ENCODE measurements at regions not wholly inside any gene's neighbourhood (a gene's known extent, or its start where the extent isn't known, plus 50 kb on each side); places are given as distances from the start of the nearest gene placed in this dataset.

GRCh38 chr2:226524381-226524843, 275.2 kb downstream of the IRS1 start:
- Histone ChIP-seq H3K36me3 (no peaks in the 10 kb centered on the region), H3K4me1 (replicated peaks) (no peaks in the 10 kb centered on the region), H3K4me3 (no peak overlapping the region), H3K9me3 (no peaks in the 10 kb centered on the region), H3K27ac (no peak overlapping the region), H3K27me3 (replicated peaks; ENCODE audit: insufficient read depth) (no peaks in the 10 kb centered on the region)
- intact Hi-C loops (cut with DNase I): no loop called here
- no peak for DNase-seq (ENCODE audit: low spot score)
- no peak for TF ChIP-seq POLR2A (IDR thresholded peaks at IDR 0.05)
- peak; percentile 5 for TF ChIP-seq POLR2AphosphoS5 (IDR thresholded peaks at IDR 0.05)
- WGBS: 89% methylated on average over 2 of the region's 2 CpGs

GRCh38 chr2:226520723-226521122, 278.9 kb downstream of the IRS1 start:
- TF ChIP-seq POLR2A (IDR thresholded peaks at IDR 0.05): no peak
- TF ChIP-seq POLR2AphosphoS5 (IDR thresholded peaks at IDR 0.05): no peak
- TF ChIP-seq CTCF (IDR thresholded peaks at IDR 0.05): no peak
- 91% methylated on average over 2 of the region's 2 CpGs for whole genome bisulfite sequencing
- no peaks in the 10 kb centered on the region for H3K4me1 ChIP-seq (replicated peaks)
- intact Hi-C loops (cut with DNase I): no loop called here
- no peaks in the 10 kb centered on the region for H3K36me3 ChIP-seq
- DNase-seq (ENCODE audit: low spot score): no peak
- H3K9me3 ChIP-seq: no peaks in the 10 kb centered on the region
- H3K27me3 ChIP-seq (replicated peaks; ENCODE audit: insufficient read depth): no peaks in the 10 kb centered on the region
- H3K27ac ChIP-seq: no peak overlapping the region
- no peak overlapping the region for H3K4me3 ChIP-seq

- no peaks in the 10 kb centered on the region for H3K27me3 ChIP-seq (replicated peaks; ENCODE audit: insufficient read depth)
- TF ChIP-seq POLR2A (IDR thresholded peaks at IDR 0.05) (no peak), CTCF (IDR thresholded peaks at IDR 0.05) (no peak), POLR2AphosphoS5 (IDR thresholded peaks at IDR 0.05) (no peak)
- H3K27ac ChIP-seq: no peak overlapping the region
- no peaks in the 10 kb centered on the region for H3K9me3 ChIP-seq
- no peak overlapping the region for H3K4me3 ChIP-seq
- no peak for DNase-seq (ENCODE audit: low spot score)
- H3K4me1 ChIP-seq (replicated peaks): no peaks in the 10 kb centered on the region
- no peaks in the 10 kb centered on the region for H3K36me3 ChIP-seq
- 74% methylated on average over 4 of the region's 4 CpGs for WGBS
- intact Hi-C loops (cut with DNase I): no loop called here
Measured at GRCh38 chr2:226515344-226516055, 284.1 kb downstream of the IRS1 start.

GRCh38 chr2:226514895-226515294, 284.7 kb downstream of the IRS1 start:
- no peak for DNase-seq (ENCODE audit: low spot score)
- H3K36me3 ChIP-seq: no peaks in the 10 kb centered on the region
- H3K27me3 ChIP-seq (replicated peaks; ENCODE audit: insufficient read depth): no peaks in the 10 kb centered on the region
- H3K4me1 ChIP-seq (replicated peaks): no peaks in the 10 kb centered on the region
- intact Hi-C loops (cut with DNase I): no loop called here
- 35% methylated on average over 1 of the region's 1 CpG for WGBS
- no peak overlapping the region for H3K4me3 ChIP-seq
- H3K9me3 ChIP-seq: no peaks in the 10 kb centered on the region
- TF ChIP-seq POLR2A (IDR thresholded peaks at IDR 0.05) (no peak), CTCF (IDR thresholded peaks at IDR 0.05) (no peak), POLR2AphosphoS5 (IDR thresholded peaks at IDR 0.05) (no peak)
- no peak overlapping the region for H3K27ac ChIP-seq

GRCh38 chr2:226511311-226511710, 288.3 kb downstream of the IRS1 start:
- Histone ChIP-seq H3K27me3 (replicated peaks; ENCODE audit: insufficient read depth) (no peaks in the 10 kb centered on the region), H3K4me1 (replicated peaks) (no peaks in the 10 kb centered on the region), H3K9me3 (no peaks in the 10 kb centered on the region), H3K36me3 (no peaks in the 10 kb centered on the region), H3K4me3 (no peak overlapping the region), H3K27ac (no peak overlapping the region)
- 76% methylated on average over 4 of the region's 4 CpGs for WGBS
- no peak for DNase-seq (ENCODE audit: low spot score)
- TF ChIP-seq POLR2AphosphoS5 (IDR thresholded peaks at IDR 0.05): no peak
- intact Hi-C loops (cut with DNase I): no loop called here

- Histone ChIP-seq H3K36me3 (no peaks in the 10 kb centered on the region), H3K4me3 (no peak overlapping the region), H3K4me1 (replicated peaks) (no peaks in the 10 kb centered on the region), H3K9me3 (no peaks in the 10 kb centered on the region), H3K27ac (no peak overlapping the region), H3K27me3 (replicated peaks; ENCODE audit: insufficient read depth) (no peaks in the 10 kb centered on the region)
- WGBS: 66% methylated on average over 2 of the region's 2 CpGs
- TF ChIP-seq CTCF (IDR thresholded peaks at IDR 0.05) (no peak), POLR2AphosphoS5 (IDR thresholded peaks at IDR 0.05) (no peak), POLR2A (IDR thresholded peaks at IDR 0.05) (no peak)
- DNase-seq (ENCODE audit: low spot score): no peak
- intact Hi-C loops (cut with DNase I): no loop called here
Measured at GRCh38 chr2:226508683-226509082, 290.9 kb downstream of the IRS1 start.
